Testis (tissue), 2 donors: ENCODE measurements at regions not wholly inside any gene's neighbourhood (a gene's known extent, or its start where the extent isn't known, plus 50 kb on each side); places are given as distances from the start of the nearest gene placed in this dataset.

Experiments used
- CTCF ChIP-seq, 3 experiments: fragments of 450-650 bp in 2 of 3; fragments of 200-600 bp in 1 of 3; sonication (generic) in 1 of 3; IDR thresholded peaks; one replicate each; pipeline ENCODE4 v1.5.1; 2016 to 2019; ENCODE audit warnings: antibody characterized with exemption in 3 of 3, mild to moderate bottlenecking in 2 of 3, moderate library complexity in 1 of 3
- POLR2A ChIP-seq: fragments of 450-650 bp; IDR thresholded peaks from one replicate; pipeline ENCODE4 v1.6.1; 2017; ENCODE audit warnings: antibody characterized with exemption, mild to moderate bottlenecking, moderate library complexity

DNA sequence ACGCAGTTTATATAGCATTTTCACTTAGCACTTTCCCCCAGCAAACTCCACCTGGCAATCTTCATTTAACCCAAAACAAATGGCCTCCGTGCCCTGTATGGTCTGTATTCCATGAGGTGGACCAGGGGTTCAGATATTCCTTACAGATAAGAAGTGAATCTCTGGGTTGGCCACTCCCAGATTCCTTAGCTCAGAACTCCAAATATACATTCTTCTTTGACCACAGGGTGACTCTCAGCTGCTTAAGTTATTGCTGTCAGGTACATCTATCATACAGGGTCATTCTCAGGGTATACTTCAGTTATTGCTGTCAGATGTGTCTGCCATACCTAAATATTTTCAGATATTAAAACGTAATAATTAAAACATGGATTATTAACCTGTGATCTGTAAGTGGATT lies 229.8 kb downstream of the TBL1XR1 start:
- TF ChIP-seq CTCF (IDR thresholded peaks at IDR 0.05): no peak
- no peak for TF ChIP-seq POLR2A
